GM18498 (cell line): ENCODE measurements at regions not wholly inside any gene's neighbourhood (a gene's known extent, or its start where the extent isn't known, plus 50 kb on each side); places are given as distances from the start of the nearest gene placed in this dataset.
"Not testable (repeated sequence)": the region's sequence is repeated elsewhere in the genome, so short reads cannot be mapped to it uniquely, and the experiment has no call there.

Experiments used
- ATAC-seq: cut with Tn5 transposase; IDR thresholded peaks from one replicate; pipeline ENCODE4 v1.9.1; 2021; ENCODE audit warnings: mild to moderate bottlenecking, moderate library complexity; ENCODE audit not compliant: unreplicated experiment

DNA sequence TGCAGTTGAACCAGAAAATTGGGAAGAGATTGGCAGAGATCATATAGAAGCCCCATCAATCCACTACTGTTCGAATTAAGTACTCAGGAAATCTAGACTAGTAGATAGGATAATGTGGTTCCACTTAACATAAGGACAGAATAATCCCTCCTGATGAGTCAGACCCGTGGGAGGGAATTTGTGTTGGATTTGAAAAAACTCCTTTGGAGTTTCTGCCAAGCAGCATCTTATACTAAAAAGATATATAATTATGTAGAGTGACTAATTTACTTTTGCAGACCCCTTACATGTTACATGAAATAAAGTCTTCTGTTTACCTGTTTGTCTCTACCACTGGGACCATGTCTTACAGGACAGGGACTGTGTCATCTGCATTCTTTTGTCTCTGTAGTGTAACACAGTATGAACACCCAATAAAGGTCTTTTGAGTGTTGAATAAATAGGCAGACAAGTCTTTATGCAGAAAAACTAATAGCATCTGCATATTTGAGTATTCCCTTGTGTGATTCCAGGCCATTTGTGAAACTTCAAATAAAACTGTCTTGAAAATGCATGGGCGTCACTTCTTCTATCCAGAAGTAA is 122.6 kb upstream of the DNAJC10 start:
- ATAC-seq, result no peak

DNA sequence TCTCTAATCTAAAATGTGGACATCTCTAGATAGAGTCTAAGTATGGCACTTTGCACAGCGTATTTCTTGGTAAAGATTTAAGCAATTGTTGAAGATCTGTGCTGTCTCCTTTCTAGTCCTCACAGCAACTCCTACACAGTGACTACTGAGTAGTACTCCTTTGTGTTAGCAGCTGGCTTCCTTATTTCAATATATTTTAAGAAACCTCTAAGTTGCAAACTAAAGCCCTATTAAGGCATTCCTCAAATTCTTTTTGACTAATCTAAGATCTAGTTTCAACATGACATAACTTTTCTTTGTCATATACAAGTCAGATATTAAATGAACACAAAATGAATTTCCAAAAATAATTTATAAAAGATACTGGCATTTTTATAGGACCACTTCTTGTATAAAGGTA is 121.8 kb upstream of the DNAJC10 start:
- no peak for ATAC-seq

DNA sequence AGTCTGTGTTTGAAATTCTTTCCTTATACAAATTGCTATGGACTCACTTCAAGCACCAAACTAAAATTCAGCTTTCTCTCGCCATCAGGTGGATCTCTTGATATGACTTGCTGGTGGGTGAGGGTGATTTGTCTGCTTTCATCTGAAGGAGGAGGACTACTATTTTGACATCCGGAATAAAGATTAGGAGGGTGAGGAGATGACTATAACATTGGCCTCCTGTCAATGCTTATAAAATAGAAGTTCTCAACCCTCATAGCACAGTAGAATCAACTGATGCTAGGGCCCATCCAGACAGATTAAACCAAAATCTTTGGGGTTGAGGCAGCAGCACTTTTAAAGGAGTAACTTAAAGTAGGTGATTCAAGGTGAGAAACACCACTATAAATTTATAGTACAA is 120.4 kb upstream of the DNAJC10 start:
- ATAC-seq, result no peak

DNA sequence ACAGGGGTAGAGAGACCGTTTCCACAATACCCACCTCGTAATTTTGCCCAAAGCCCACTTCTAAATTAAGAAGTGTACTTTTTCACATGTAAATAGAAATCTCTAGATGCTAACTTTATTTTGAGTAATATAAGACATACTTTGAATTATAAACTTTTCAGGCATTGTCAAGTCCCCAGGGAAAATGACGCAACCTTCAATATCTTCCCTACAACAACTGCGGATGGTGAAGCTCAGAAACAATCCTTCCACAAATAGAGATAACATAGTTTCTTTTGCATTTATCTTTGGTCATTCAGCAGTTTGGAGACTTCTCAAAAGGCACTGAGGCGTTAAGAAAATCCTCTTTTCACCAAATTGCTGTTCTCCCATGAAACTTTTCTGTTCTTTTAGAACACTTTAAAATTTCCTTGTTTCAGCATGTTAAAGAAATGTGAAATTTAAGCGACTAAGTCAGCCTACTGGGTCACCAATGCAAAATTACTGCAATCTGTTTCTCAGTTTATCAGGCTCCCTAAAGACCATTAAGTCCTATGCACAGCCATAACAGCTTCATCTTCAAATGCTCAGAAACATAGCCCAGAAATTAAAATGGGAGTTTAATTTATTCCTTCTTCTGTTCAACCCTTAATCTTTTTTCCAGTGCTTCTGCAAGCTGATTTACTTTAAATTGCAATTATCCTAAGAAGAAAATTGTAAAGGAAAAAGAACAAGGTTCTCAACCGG is 118.3 kb upstream of the DNAJC10 start:
- ATAC-seq, result no peak

DNA sequence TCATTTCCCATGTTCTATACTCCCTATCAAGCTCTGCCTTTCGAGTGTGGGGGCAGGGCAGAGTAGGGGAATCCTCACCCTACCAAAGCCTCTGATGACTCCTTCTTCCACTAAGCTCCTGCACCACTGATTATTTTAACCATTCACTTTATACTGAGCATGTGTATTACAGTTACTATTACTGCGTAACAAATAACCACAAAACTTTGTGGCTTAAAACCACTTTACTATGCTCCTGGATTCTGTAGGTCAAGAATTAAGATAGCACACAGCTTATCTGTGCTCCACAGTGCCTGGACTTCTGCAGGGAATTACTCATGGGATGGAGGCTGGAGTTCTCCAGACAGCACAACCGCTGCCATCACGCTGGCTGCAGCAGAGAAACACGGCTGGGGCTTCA is 117.4 kb upstream of the DNAJC10 start:
- ATAC-seq, result no peak

DNA sequence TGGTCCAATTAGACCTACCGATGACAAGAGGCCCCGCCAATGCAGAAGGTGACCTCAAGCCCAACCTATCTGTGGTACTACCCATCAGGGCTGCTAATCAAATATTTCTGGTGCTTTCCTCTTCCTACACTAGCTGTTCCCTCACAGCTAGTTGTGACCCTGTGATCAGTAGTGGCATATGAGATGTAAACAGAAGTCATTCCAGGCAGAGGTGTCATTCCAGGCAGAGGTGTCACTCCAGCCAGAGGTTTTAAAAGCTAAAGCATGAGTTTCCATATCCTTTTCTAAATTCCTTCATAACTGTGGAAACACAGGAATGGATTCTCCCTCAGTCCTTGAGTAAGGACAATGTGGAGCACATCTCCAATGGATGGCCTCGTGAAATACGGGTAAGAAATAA is 110.9 kb upstream of the DNAJC10 start:
- ATAC-seq, result no peak

DNA sequence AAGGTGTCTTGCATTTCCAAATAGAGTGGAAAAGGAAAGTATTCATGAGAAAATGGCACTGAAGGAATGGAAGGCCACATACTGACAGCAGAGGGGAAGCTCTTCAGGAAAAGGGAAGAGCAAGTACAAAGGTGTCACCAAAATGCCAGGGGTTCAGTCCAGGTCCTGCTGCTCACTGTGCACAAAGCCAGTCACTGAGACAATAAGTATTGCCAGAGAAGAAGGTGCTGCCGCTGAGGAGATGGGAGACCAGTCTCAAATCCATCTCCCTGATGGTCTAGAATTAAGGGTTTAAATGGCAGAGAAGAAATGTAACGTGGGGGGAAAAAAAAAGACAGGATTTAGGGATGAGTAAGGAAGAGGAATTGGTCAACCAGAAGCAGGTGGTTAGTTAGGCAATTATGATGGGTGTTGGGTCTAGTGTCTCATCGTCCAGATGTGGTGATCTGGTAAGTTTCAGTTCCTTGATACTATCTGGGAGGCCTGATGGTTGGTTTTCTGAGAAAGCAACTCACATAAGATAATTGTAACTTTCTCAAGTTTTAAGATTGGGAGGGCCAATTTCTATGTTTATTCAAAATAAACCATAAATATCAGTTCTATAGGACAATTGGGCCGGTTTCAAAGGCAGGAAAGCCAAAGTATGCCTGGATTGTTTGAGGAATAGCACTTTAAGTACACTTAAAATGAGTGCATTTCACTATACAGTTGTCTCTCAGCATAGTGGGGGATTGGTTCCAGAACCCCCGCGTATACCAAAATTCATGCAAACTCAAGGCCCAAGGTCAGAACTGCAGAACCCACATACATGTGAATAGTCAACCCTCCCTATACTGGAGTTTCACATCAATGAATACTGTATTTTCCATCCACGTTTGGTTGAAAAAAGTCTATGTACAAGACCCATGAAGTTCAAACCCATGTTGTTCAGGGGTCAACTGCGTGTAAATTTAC is 109.1 kb upstream of the DNAJC10 start:
- peak; percentile 50 for ATAC-seq

DNA sequence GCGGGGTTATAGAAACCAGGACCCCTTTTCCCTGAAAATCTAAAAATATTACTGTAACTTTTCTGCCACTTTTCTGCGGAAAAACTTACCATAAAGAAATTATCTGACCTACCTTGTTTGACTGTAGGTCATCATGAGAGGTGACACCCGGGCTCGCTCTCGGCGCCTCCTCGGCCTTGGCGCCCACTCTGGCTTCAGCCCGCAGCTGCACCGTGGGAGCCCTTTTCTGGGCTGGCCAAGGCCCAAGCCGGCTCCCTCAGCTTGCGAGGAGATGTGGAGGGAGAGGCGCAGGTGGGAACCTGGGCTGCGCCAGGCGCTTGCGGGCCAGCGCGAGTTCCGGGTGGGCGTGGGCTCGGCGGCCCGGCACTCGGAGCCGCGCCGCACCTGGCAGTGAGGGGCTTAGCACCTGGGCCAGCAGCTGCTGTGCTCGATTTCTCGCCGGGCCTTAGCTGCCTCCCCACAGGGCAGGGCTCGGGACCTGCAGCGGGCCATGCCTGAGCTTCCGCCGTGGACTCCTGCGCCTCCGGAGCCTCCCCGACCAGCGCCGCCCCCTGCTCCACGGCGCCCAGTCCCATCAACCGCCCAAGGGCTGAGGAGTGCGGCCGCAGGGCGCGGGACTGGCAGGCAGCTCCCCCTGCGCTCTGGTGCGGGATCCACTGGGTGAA is 107.7 kb upstream of the DNAJC10 start:
- no peak for ATAC-seq

DNA sequence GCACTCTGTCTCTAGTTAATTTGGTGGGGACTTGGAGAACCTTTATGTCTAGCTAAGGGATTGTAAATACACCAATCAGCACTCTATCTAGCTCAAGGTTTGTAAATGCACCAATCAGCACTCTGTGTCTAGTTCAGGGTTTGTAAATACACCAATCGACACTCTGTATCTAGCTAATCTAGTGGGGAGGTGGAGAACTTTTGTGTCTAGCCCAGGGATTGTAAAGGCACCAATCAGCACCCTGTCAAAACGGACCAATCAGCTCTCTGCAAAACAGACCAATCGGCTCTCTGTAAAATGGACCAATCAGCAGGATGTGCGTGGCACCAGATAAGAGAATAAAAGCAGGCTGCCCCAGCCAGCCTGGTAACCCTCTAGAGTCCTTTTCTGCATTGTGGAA is 107.1 kb upstream of the DNAJC10 start:
- not testable (repeated sequence) for ATAC-seq

DNA sequence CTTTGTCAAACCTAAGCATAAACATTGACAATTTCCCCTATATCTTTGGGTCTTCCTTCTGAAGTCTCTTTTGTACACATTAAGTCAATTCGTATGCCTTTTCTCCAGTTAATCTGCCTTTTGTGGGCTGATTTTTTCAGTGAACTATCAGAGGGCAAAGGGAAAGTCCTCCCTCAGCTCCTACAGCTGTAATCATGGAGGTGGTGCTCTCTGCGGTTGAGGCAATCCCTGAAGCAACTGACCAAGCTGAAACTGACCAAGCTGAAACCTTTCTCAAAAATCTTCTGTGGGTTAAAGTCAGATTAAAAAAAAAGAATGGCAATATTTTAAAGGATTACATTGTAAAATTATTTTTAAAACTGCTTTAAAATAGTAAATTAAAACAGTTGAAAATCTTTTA is 105.8 kb upstream of the DNAJC10 start:
- no peak for ATAC-seq

DNA sequence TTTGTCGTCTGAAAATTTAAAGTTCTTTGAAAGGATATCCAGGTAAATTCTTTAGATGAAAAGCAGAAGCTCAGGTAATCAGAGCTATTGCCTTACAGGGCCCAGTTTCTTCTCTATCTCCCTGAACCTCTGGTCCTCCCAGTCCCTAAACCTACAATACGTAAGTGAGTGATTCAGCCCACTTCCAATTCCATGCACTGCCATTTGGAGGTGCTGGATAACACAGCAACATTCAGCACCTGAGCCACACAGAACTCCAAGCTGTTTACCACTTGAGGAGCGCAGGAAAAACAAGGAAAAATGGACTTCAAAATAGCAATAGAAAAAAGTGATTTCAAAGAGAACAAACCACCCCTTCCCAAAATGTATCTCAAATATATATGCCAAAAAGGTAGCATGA is 105.0 kb upstream of the DNAJC10 start:
- no peak for ATAC-seq

DNA sequence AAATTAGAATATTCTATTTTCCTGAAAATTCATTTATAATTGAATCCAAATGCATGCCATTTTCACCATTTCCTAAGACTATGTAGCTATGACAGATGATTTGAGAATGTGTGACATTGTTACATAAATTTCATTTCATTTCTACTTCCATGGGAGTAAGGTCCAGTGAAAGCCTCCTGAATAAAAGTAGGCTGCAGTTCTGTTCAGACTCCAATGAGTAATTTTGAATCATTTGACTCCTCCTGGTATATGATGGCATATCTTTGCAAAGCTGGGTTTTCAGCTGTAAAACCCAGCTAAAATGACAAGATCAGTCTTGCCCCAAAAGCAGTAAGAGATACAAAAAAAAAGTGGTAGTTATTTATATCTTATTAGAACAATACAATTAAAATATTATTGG is 101.0 kb upstream of the DNAJC10 start:
- no peak for ATAC-seq

DNA sequence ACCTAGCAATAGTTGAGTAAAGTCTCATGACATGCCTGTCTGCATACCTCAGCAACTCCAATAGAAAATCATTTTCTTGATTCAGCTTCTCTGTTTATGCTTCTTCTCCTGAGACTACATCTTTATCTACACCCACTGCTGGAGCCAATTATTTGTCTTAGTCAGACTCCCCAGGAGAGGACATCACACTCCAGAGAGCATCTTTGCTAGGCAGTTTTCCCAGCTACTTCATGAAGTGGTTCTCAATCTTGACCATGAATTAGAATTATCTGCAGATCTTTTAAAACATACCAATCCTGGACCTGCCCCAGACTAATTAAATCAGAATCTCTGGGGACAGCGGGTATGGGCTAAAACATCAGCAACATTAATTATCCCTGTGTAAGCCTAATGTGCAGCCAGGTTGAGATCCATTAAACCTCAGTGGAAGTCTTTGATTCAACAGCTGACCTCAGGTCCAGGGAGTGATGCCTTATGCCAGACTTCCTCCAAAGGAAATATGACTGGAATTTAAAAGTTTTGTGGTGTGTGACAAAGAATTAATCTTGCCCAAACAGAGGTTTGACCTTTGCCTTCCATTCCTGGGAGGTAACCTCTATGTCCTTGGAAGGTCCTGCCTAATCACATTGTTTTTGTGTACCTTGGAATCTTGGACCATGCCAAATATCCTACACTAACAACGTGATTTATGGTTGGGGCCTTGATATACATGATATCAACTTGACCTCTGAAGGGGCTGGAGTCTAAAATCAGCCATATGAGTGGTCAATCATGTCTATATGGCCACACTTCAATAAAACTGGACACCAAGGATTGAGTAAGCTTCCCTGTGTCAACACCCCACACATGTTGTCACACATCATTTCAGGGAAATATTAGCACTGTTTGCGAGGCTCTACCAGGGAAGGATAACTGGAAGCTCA is 99.3 kb upstream of the DNAJC10 start:
- ATAC-seq, result no peak

DNA sequence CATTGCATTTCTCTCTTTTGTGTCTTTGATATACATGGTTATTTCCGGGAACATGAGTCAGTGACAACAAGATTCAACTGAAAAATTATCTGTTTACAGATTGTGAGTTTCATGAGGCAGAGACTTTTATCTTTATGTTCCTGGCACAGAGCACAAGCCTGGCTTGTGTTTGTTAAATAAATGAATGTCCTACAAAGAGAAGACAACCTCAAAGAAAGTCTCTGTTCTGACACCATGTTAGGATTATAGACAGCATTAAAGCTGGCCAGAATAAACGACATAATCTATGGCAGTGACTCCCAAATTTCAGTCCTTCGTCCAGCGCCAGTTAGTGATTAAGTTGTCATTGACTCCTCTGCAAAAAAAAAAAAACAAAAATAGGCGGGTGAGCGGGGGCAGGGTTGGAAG is 97.4 kb upstream of the DNAJC10 start:
- ATAC-seq, result no peak

DNA sequence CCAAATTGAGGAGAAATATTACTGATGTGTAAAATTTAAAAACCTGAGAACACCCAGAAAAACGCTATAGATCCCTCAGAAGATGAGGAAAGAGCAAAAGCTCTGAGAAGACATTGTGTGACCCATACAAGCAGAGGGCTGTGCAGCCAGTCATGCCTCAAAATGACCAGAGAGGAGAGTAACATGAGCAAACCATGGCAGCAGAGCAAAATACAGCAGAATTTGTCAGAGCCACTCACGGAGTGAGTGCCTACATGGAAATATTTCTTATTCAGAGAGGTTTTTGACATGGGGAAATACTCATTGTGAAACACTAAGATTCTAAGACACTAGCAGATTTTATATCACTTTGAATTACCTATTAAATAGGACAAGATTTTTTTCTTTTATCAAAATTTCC is 96.8 kb upstream of the DNAJC10 start:
- no peak for ATAC-seq

DNA sequence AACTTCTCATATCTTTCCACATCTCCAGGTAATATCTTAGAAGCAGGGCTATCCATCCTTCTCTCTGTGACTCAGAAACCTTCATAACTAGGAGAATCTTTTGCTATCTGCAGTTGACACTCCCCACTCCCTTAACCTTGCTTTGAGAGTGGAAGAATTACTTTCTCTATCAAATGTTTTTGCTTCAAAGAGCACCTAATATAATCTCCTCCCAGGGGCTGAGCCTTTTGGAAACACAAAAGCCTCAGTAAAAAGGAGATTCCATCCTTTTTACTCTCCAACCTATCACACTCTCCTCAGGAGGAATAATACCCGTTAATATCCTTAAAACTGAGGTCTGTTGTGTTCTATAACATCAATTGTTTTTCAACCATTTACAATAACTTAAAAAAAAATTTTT is 94.9 kb upstream of the DNAJC10 start:
- no peak for ATAC-seq

DNA sequence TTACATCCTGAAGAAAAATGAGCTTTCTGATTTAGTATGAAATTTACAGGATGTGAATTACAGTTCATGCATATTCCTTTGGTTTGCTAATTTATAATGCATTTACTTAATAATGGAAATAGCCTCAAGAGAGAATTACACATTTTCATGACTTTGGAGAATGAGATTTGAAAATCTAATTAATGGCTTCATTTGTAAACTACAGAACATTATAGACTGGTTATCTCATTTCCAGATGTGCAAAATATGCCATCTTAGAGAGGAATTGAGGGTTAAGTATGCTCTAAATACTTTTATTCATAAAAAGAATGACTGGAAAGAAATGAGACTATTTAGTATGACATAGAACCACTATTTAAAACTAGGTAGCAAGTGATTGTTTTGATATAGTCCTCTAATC is 94.2 kb upstream of the DNAJC10 start:
- ATAC-seq, result no peak

DNA sequence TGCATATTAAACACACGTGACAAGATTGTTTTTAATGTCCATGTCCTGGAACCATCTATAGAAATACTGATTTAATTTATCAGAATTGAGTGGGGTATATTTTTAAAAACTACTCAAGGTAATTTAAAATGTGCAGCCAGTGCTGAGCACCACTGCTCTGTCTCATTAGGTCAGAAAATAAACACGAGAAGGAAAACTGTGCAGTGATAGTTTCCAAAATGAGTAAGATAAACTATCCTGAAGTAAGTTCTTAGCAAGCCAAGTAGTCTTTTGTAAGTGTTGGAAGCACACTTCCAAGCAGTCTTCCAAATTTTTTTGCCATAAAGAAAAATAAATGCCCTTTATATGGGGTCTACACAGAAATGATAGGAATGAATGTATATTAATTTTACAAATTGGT is 93.8 kb upstream of the DNAJC10 start:
- no peak for ATAC-seq

DNA sequence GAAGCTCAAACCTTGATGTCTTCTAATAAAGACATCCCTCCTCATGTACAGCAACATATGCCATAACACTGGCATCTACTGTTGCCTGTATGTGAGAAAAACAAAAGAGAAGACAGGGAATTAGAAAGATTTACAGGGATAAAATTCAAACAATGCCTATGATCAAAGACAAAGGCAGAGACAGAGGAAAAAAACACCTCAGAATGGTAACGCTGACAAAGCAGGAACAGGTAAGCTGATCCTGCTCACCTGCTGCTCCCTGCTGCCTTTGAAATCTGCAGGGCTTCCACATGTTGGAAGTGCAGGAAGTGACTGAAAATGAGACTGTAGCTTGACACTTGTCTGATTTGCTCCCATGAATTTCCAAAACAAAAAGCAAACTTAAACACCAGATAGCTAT is 90.2 kb upstream of the DNAJC10 start:
- ATAC-seq, result no peak

DNA sequence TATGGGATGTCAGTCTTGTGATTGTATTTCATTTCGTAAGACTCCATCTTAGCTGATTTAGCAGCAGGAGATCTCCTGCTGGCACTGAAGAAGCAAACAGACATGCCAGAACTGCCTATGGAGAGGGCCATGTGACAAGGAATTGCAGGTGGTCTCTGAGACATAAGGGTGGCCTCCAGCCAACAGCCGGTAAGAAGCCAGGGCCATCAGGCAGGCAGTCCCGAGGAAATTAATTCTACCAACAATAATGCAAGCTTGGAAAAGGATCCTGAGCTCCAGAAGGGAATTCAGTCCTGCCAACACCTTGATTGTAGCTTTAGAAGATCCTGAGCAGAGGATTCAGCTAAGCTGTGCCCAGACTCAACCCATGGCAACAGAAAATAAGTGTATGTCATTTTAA is 87.1 kb upstream of the DNAJC10 start:
- no peak for ATAC-seq
